HG03135 (cell line): ENCODE measurements at regions not wholly inside any gene's neighbourhood (a gene's known extent, or its start where the extent isn't known, plus 50 kb on each side); places are given as distances from the start of the nearest gene placed in this dataset.
"Not testable (repeated sequence)": the region's sequence is repeated elsewhere in the genome, so short reads cannot be mapped to it uniquely, and the experiment has no call there.

Experiments used
- ATAC-seq: cut with Tn5 transposase; IDR thresholded peaks from one replicate; pipeline ENCODE4 v1.9.1; 2021; ENCODE audit warnings: mild to moderate bottlenecking, moderate library complexity; ENCODE audit not compliant: unreplicated experiment

- not testable (repeated sequence) for ATAC-seq
These were observed 77.9 kb downstream of the NR4A2 start for GRCh38 chr2:156254637-156255067.

- ATAC-seq: no peak
These were observed 78.8 kb downstream of the NR4A2 start for GRCh38 chr2:156253765-156254164.

- no peak for ATAC-seq
These were observed 89.6 kb downstream of the NR4A2 start for GRCh38 chr2:156242874-156243273.

- ATAC-seq: no peak
These were observed 95.0 kb downstream of the NR4A2 start for GRCh38 chr2:156237558-156237957.

- ATAC-seq: no peak
These were observed 102.7 kb downstream of the NR4A2 start for GRCh38 chr2:156229724-156230362.

- not testable (repeated sequence) for ATAC-seq
These were observed 109.2 kb downstream of the NR4A2 start for GRCh38 chr2:156223328-156223727.

GRCh38 chr2:156221703-156222102 lies 110.8 kb downstream of the NR4A2 start:
- no peak for ATAC-seq

GRCh38 chr2:156219491-156220100 lies 112.9 kb downstream of the NR4A2 start:
- ATAC-seq: no peak

- no peak for ATAC-seq
These were observed 116.9 kb downstream of the NR4A2 start for GRCh38 chr2:156215656-156216055.

GRCh38 chr2:156211318-156211717 lies 121.2 kb downstream of the NR4A2 start:
- no peak for ATAC-seq

GRCh38 chr2:156206355-156206754 lies 126.2 kb downstream of the NR4A2 start:
- no peak for ATAC-seq

- ATAC-seq: no peak
These were observed 132.9 kb downstream of the NR4A2 start for GRCh38 chr2:156199588-156199987.

- no peak for ATAC-seq
These were observed 136.5 kb downstream of the NR4A2 start for GRCh38 chr2:156196031-156196430.

GRCh38 chr2:156192468-156192867 lies 140.1 kb downstream of the NR4A2 start:
- ATAC-seq: no peak

GRCh38 chr2:156191527-156191926 lies 141.0 kb downstream of the NR4A2 start:
- ATAC-seq: no peak

- no peak for ATAC-seq
These were observed 142.0 kb downstream of the NR4A2 start for GRCh38 chr2:156190517-156190916.

GRCh38 chr2:156189584-156189983 lies 142.9 kb downstream of the NR4A2 start:
- no peak for ATAC-seq

- ATAC-seq: no peak
These were observed 143.4 kb downstream of the NR4A2 start for GRCh38 chr2:156189143-156189542.

GRCh38 chr2:156182132-156182531 lies 150.4 kb downstream of the NR4A2 start:
- ATAC-seq: no peak

GRCh38 chr2:156181208-156181607 lies 151.3 kb downstream of the NR4A2 start:
- ATAC-seq: no peak

GRCh38 chr2:156177654-156178053 lies 154.9 kb downstream of the NR4A2 start:
- no peak for ATAC-seq

GRCh38 chr2:156175946-156176345 lies 156.6 kb downstream of the NR4A2 start:
- no peak for ATAC-seq

GRCh38 chr2:156170929-156171328 lies 161.6 kb downstream of the NR4A2 start:
- ATAC-seq: no peak
